ENCODE measurements at regions not wholly inside any gene's neighbourhood (a gene's known extent, or its start where the extent isn't known, plus 50 kb on each side); places are given as distances from the start of the nearest gene placed in this dataset.
A peak's percentile ranks its signal among the peaks of the same experiment; 100 is the strongest.

GRCh38 chr1:29712801-29713200 lies 476.5 kb downstream of the PTPRU start:
- H3K4me3 ChIP-seq (ENCODE audit: low read depth, low read length): no peak overlapping the region
- DNase-seq (ENCODE audit: low read depth): no peak
- TF ChIP-seq CTCF (conservative IDR thresholded peaks at IDR 0.05; ENCODE audit: low read depth, low read length): no peak

GRCh38 chr1:29712284-29712651 lies 475.9 kb downstream of the PTPRU start:
- TF ChIP-seq CTCF (conservative IDR thresholded peaks at IDR 0.05; ENCODE audit: low read depth, low read length): no peak
- H3K4me3 ChIP-seq (ENCODE audit: low read depth, low read length): no peak overlapping the region
- peak; percentile 19 for DNase-seq (ENCODE audit: low read depth)

- peak; percentile 57 for DNase-seq (ENCODE audit: low read depth)
- no peak overlapping the region for H3K4me3 ChIP-seq (ENCODE audit: low read depth, low read length)
- no peak for TF ChIP-seq CTCF (conservative IDR thresholded peaks at IDR 0.05; ENCODE audit: low read depth, low read length)
Measured at GRCh38 chr1:29711582-29712283, 475.4 kb downstream of the PTPRU start.

GRCh38 chr1:29709704-29710280 lies 473.5 kb downstream of the PTPRU start:
- DNase-seq (ENCODE audit: low read depth): peak; percentile 64

GRCh38 chr1:29708796-29709703 lies 472.7 kb downstream of the PTPRU start:
- peak; percentile 47 for DNase-seq (ENCODE audit: low read depth)
- H3K4me3 ChIP-seq (ENCODE audit: low read depth, low read length): no peak overlapping the region
- TF ChIP-seq CTCF (conservative IDR thresholded peaks at IDR 0.05; ENCODE audit: low read depth, low read length): no peak

More at GRCh38 chr1:29709704-29710280, 473.5 kb downstream of the PTPRU start:
- no peak for TF ChIP-seq CTCF (conservative IDR thresholded peaks at IDR 0.05; ENCODE audit: low read depth, low read length)
- H3K4me3 ChIP-seq (ENCODE audit: low read depth, low read length): no peak overlapping the region

- no peak overlapping the region for H3K4me3 ChIP-seq (ENCODE audit: low read depth, low read length)
- no peak for TF ChIP-seq CTCF (conservative IDR thresholded peaks at IDR 0.05; ENCODE audit: low read depth, low read length)
- no peak for DNase-seq (ENCODE audit: low read depth)
Measured at GRCh38 chr1:29708381-29708780, 472.1 kb downstream of the PTPRU start.

Data from choroid plexus epithelial cell (primary cell).